H9 (cell line): ENCODE measurements at regions not wholly inside any gene's neighbourhood (a gene's known extent, or its start where the extent isn't known, plus 50 kb on each side); places are given as distances from the start of the nearest gene placed in this dataset.
A peak's percentile ranks its signal among the peaks of the same experiment; 100 is the strongest.

Experiments used
- DNase-seq: peaks from one replicate; pipeline ENCODE4 v3.0.0-alpha.2; 2017
- H2AFZ ChIP-seq: one replicate; pipeline ENCODE4 v1.6.1; 2013; ENCODE audit warnings: mild to moderate bottlenecking, low read length, control low read depth, moderate library complexity
- H2AK5ac ChIP-seq: 2 replicates; pipeline ENCODE4 v1.6.1; 2013; ENCODE audit warnings: low read length, control low read depth, mixed read lengths; ENCODE audit not compliant: insufficient read length
- H2BK120ac ChIP-seq: one replicate; pipeline ENCODE4 v1.6.1; 2013; ENCODE audit warnings: low read depth, mild to moderate bottlenecking, low read length, control low read depth, inconsistent platforms; ENCODE audit not compliant: poor library complexity, severe bottlenecking
- H2BK12ac ChIP-seq: 2 replicates; pipeline ENCODE4 v1.6.1; 2013; ENCODE audit warnings: low read length, control low read depth, mixed read lengths, low read depth; ENCODE audit not compliant: insufficient read length
- H2BK15ac ChIP-seq: 2 replicates; pipeline ENCODE4 v1.6.1; 2013; ENCODE audit warnings: low read depth, low read length, control low read depth
- H2BK20ac ChIP-seq: one replicate; pipeline ENCODE4 v1.6.1; 2013; ENCODE audit warnings: low read depth, mild to moderate bottlenecking, low read length, control low read depth, inconsistent platforms; ENCODE audit not compliant: poor library complexity, severe bottlenecking
- H2BK5ac ChIP-seq: 2 replicates; pipeline ENCODE4 v1.6.1; 2013; ENCODE audit warnings: low read length, control low read depth, mixed read lengths; ENCODE audit not compliant: insufficient read length
- H3K14ac ChIP-seq: 2 replicates; pipeline ENCODE4 v1.6.1; 2013; ENCODE audit warnings: low read length, control low read depth; ENCODE audit not compliant: insufficient read depth
- H3K18ac ChIP-seq: 2 replicates; pipeline ENCODE4 v1.6.1; 2013; ENCODE audit warnings: low read depth, mild to moderate bottlenecking, mixed read lengths, low read length, control low read depth; ENCODE audit not compliant: insufficient read length
- H3K23ac ChIP-seq: 2 replicates; pipeline ENCODE4 v1.6.1; 2013; ENCODE audit warnings: low read length, control low read depth, mixed read lengths, low read depth; ENCODE audit not compliant: insufficient read length
- H3K23me2 ChIP-seq: 2 replicates; pipeline ENCODE4 v1.6.1; 2013; ENCODE audit warnings: low read depth, mild to moderate bottlenecking, mixed read lengths, low read length, control low read depth; ENCODE audit not compliant: insufficient read length, poor library complexity, severe bottlenecking
- H3K27ac ChIP-seq: 2 replicates; pipeline ENCODE4 v1.5.1; 2013; ENCODE audit warnings: low read length, control low read depth, mixed read lengths, low read depth; ENCODE audit not compliant: insufficient read length
- H3K27me3 ChIP-seq: 2 replicates; pipeline ENCODE4 v1.6.1; 2013; ENCODE audit warnings: low read length, control low read depth, inconsistent platforms; ENCODE audit not compliant: insufficient read depth
- H3K4ac ChIP-seq: 2 replicates; pipeline ENCODE4 v1.6.1; 2013; ENCODE audit warnings: low read depth, mild to moderate bottlenecking, control low read depth, inconsistent platforms, low read length, moderate library complexity
- H3K4me1 ChIP-seq: 2 replicates; pipeline ENCODE4 v1.6.1; 2013; ENCODE audit warnings: low read length, control low read depth, inconsistent platforms; ENCODE audit not compliant: insufficient read depth
- H3K4me2 ChIP-seq: 2 replicates; pipeline ENCODE4 v1.6.1; 2013; ENCODE audit warnings: low read length, control low read depth, mixed read lengths; ENCODE audit not compliant: insufficient read length, insufficient read depth
- H3K56ac ChIP-seq: 2 replicates; pipeline ENCODE4 v1.6.1; 2013; ENCODE audit warnings: low read depth, mild to moderate bottlenecking, mixed read lengths, low read length, control low read depth; ENCODE audit not compliant: insufficient read length
- H3K79me1 ChIP-seq: 2 replicates; pipeline ENCODE4 v1.6.1; 2013; ENCODE audit warnings: low read depth, mild to moderate bottlenecking, moderate library complexity, low read length, control low read depth, inconsistent platforms; ENCODE audit not compliant: insufficient read depth, poor library complexity, severe bottlenecking
- H3K79me2 ChIP-seq: 2 replicates; pipeline ENCODE4 v1.6.1; 2013; ENCODE audit warnings: low read length, control low read depth, inconsistent platforms; ENCODE audit not compliant: insufficient read depth
- H3K9ac ChIP-seq: 2 replicates; pipeline ENCODE4 v1.6.1; 2013; ENCODE audit warnings: low read length, control low read depth, mixed read lengths; ENCODE audit not compliant: insufficient read length; ENCODE audit errors: extremely low read depth
- H3K9me3 ChIP-seq: one replicate; pipeline ENCODE4 v1.6.1; 2013; ENCODE audit warnings: low read depth, low read length, inconsistent platforms; ENCODE audit not compliant: control insufficient read depth
- H3T11ph ChIP-seq: one replicate; pipeline ENCODE4 v1.6.1; 2013; ENCODE audit warnings: mild to moderate bottlenecking, low read length, control low read depth, inconsistent platforms
- H4K20me1 ChIP-seq: one replicate; pipeline ENCODE4 v1.6.1; 2013; ENCODE audit not compliant: control insufficient read depth, insufficient read length, insufficient read depth
- H4K5ac ChIP-seq: 2 replicates; pipeline ENCODE4 v1.6.1; 2013; ENCODE audit warnings: low read depth, mild to moderate bottlenecking, mixed read lengths, low read length, control low read depth; ENCODE audit not compliant: insufficient read length
- H4K8ac ChIP-seq: replicated peaks from 2 replicates; pipeline ENCODE4 v1.6.1; 2013; ENCODE audit warnings: low read length, control low read depth, mixed read lengths, low read depth; ENCODE audit not compliant: insufficient read length
- H4K91ac ChIP-seq: 2 replicates; pipeline ENCODE4 v1.6.1; 2013; ENCODE audit warnings: low read depth, mild to moderate bottlenecking, moderate library complexity, mixed read lengths, low read length, control low read depth; ENCODE audit not compliant: insufficient read length
- H3K27ac Mint-ChIP-seq, 3 experiments: 2 replicates in 2 of 3; 3 replicates in 1 of 3; pipeline ENCODE4 v1.8.0; 2020 to 2021; ENCODE audit warnings: mixed read lengths in 3 of 3, mild to moderate bottlenecking in 1 of 3, moderate library complexity in 1 of 3
- H3K27me3 Mint-ChIP-seq: 2 replicates; pipeline ENCODE4 v1.8.0; 2021; ENCODE audit warnings: low read depth, mild to moderate bottlenecking, moderate library complexity, mixed read lengths
- H3K36me3 Mint-ChIP-seq, 3 experiments: 2 replicates in 2 of 3; 3 replicates in 1 of 3; pipeline ENCODE4 v1.8.0; 2020 to 2021; ENCODE audit warnings: low read depth in 3 of 3, mixed read lengths in 3 of 3; ENCODE audit not compliant: insufficient read depth in 1 of 3
- H3K4me1 Mint-ChIP-seq, 2 experiments: 2 replicates each; pipeline ENCODE4 v1.8.0; 2020; ENCODE audit warnings: mixed read lengths in 2 of 2
- H3K4me3 Mint-ChIP-seq, 2 experiments: 2 replicates in 1 of 2; 3 replicates in 1 of 2; pipeline ENCODE4 v1.8.0; 2020 to 2021; ENCODE audit warnings: mild to moderate bottlenecking in 2 of 2, mixed read lengths in 2 of 2, moderate library complexity in 1 of 2
- H3K9me3 Mint-ChIP-seq, 2 experiments: 2 replicates in 1 of 2; 3 replicates in 1 of 2; pipeline ENCODE4 v1.8.0; 2020; ENCODE audit warnings: mild to moderate bottlenecking in 2 of 2, mixed read lengths in 2 of 2, moderate library complexity in 1 of 2
- CTCF ChIP-seq: fragments of 200-600 bp; sonication (generic); conservative IDR thresholded peaks from 3 replicates; pipeline ENCODE4 v1.8.0; 2021; ENCODE audit warnings: antibody characterized with exemption, mild to moderate bottlenecking
- WGBS: extraction: QIAGEN DNeasy Blood & Tissue Kit; methylation state at CpG from one replicate; pipeline ENCODE4 v1.1.7; 2013; ENCODE audit warnings: missing lambda C conversion rate, low lambda C conversion rate, mixed read lengths; ENCODE audit not compliant: insufficient read length; ENCODE audit errors: extremely low coverage; 5-methylcytosine and 5-hydroxymethylcytosine counted together

GRCh38 chr7:119196183-119196582 is 971.7 kb downstream of the ANKRD7 start:
- H3K14ac ChIP-seq = no peak overlapping the region
- no peak overlapping the region for H4K5ac ChIP-seq
- no peak overlapping the region for H2BK12ac ChIP-seq
- no peak overlapping the region for H3K9ac ChIP-seq
- H2AFZ ChIP-seq = no peak overlapping the region
- WGBS = no CpG with 5 or more reads among the region's 2 CpGs
- no peak for TF ChIP-seq CTCF
- H2BK15ac ChIP-seq = no peak overlapping the region
- H3K79me2 ChIP-seq = no peaks in the 10 kb centered on the region
- no peak overlapping the region for H4K91ac ChIP-seq
- no peak overlapping the region for H3K56ac ChIP-seq
- no peak overlapping the region for H2BK120ac ChIP-seq
- H3K4me2 ChIP-seq = no peak overlapping the region
- Mint-ChIP-seq H3K4me3 (no peak overlapping the region), H3K9me3 (no peaks in the 10 kb centered on the region), H3K27ac (0 out of 7 replicates have a peak overlapping the region, but pooled peaks of 1 of the 3 experiments have one; percentile 44), H3K4me1 (peaks cover 5 to 13% of the 10 kb centered on the region in 2 experiments), H3K36me3 (no peaks in the 10 kb centered on the region), H3K27me3 (no peaks in the 10 kb centered on the region)
- H3K9me3 ChIP-seq = no peaks in the 10 kb centered on the region
- no peaks in the 10 kb centered on the region for H3K23me2 ChIP-seq
- no peaks in the 10 kb centered on the region for H3K4me1 ChIP-seq
- no peak overlapping the region for H4K8ac ChIP-seq
- no peak overlapping the region for H2BK20ac ChIP-seq
- no peak overlapping the region for H3K4ac ChIP-seq
- H3K23ac ChIP-seq = no peak overlapping the region
- no peaks in the 10 kb centered on the region for H4K20me1 ChIP-seq
- no peaks in the 10 kb centered on the region for H3K79me1 ChIP-seq
- H3K27ac ChIP-seq = no peak overlapping the region
- no peaks in the 10 kb centered on the region for H3K27me3 ChIP-seq
- H3T11ph ChIP-seq = no peak overlapping the region
- H3K18ac ChIP-seq = no peak overlapping the region
- H2BK5ac ChIP-seq = no peak overlapping the region
- no peak overlapping the region for H2AK5ac ChIP-seq
- DNase-seq = no peak
